K562 (cell line): ENCODE measurements at regions not wholly inside any gene's neighbourhood (a gene's known extent, or its start where the extent isn't known, plus 50 kb on each side); places are given as distances from the start of the nearest gene placed in this dataset.

Source experiments
- ATAC-seq: fragments of 200-7000 bp; cut with Tn5 transposase; 3 replicates; pipeline ENCODE4 v1.9.1; 2020; ENCODE audit warnings: moderate library complexity
- BruUV-seq: library from RNA; stranded (reverse); fragments of 400-500 nt; replicated peaks from 2 replicates; lab custom pipeline; 2021; lab: Mats Ljungman, UMichigan
- CTCF ChIA-PET: fragments of 300-600 bp; formaldehyde crosslinking; extraction: SDS; loops from one replicate; lab custom pipeline; 2021; ENCODE audit warnings: low intra/inter-chr PET ratio; lab: Yijun Ruan, JAX
- POLR2A ChIA-PET: fragments of 300-600, 350-650 bp; sonication (Branson Sonifier 250); formaldehyde crosslinking; extraction: SDS; loops from one replicate; lab custom pipeline; 2021; ENCODE audit warnings: antibody characterized with exemption, inconsistent platforms; lab: Yijun Ruan, JAX
- DNase-seq, 4 experiments: peaks; one replicate each; pipeline versions ENCODE4 v3.0.0 to v3.0.0-alpha.2; 2011 to 2018; ENCODE audit warnings: low spot score in 3 of 4, mixed read lengths in 3 of 4; ENCODE audit errors: extremely low read depth in 1 of 4
- FAIRE-seq: peaks from 2 replicates; lab custom pipeline; 2011; peaks lifted over from hg19 to GRCh38; lab: Jason Lieb, UNC
- H2AFZ ChIP-seq: 2 replicates; pipeline ENCODE4 v1.6.0; 2011; ENCODE audit warnings: low read depth, low read length, control low read depth, inconsistent platforms
- H3K27ac ChIP-seq: fragments of 200-600 bp; 3 replicates; pipeline ENCODE4 v1.8.0; 2011; ENCODE audit warnings: low read depth, mild to moderate bottlenecking, control low read depth, inconsistent platforms, low read length, moderate library complexity, mixed read lengths; ENCODE audit errors: extremely low read depth
- H3K27me3 ChIP-seq, 2 experiments: fragments of 300-600 bp in 1 of 2; 2 replicates in 1 of 2; 3 replicates in 1 of 2; pipeline versions ENCODE4 v1.6.0 to v1.8.0; 2011; ENCODE audit warnings: inconsistent platforms in 2 of 2, low read length in 2 of 2, mild to moderate bottlenecking in 1 of 2, mixed read lengths in 1 of 2, moderate library complexity in 1 of 2; ENCODE audit not compliant: control insufficient read depth in 2 of 2, insufficient read depth in 2 of 2
- H3K36me3 ChIP-seq: fragments of 300-600 bp; 3 replicates; pipeline ENCODE4 v1.8.0; 2011; ENCODE audit warnings: mild to moderate bottlenecking, low read length, inconsistent platforms; ENCODE audit not compliant: control insufficient read depth, insufficient read depth
- H3K4me1 ChIP-seq, 2 experiments: fragments of 200-600 bp in 1 of 2; replicated peaks in 1 of 2; 2 replicates in 1 of 2; 3 replicates in 1 of 2; pipeline versions ENCODE4 v1.5.1 to v1.8.0; 2011; ENCODE audit warnings: inconsistent platforms in 2 of 2, low read length in 2 of 2, mild to moderate bottlenecking in 1 of 2, mixed read lengths in 1 of 2, moderate library complexity in 1 of 2; ENCODE audit not compliant: control insufficient read depth in 2 of 2, insufficient read depth in 2 of 2
- H3K4me2 ChIP-seq: 2 replicates; pipeline ENCODE4 v1.6.1; 2011; ENCODE audit warnings: low read length, control low read depth, inconsistent platforms, mixed read lengths; ENCODE audit not compliant: insufficient read depth
- H3K4me3 ChIP-seq: fragments of 200-600 bp; sonication (generic), shearing (Covaris generic); 2 replicates; pipeline ENCODE4 v1.5.1; 2016; ENCODE audit warnings: control low read depth, inconsistent platforms
- H3K79me2 ChIP-seq: fragments of 200-600 bp; 3 replicates; pipeline ENCODE4 v1.8.0; 2011; ENCODE audit warnings: low read length, inconsistent platforms; ENCODE audit not compliant: control insufficient read depth, insufficient read depth
- H3K9ac ChIP-seq, 2 experiments: 2 replicates each; pipeline versions ENCODE4 v1.6.0 to v1.6.1; 2011; ENCODE audit warnings: low read depth in 2 of 2, low read length in 2 of 2, control low read depth in 1 of 2, inconsistent platforms in 1 of 2, mild to moderate bottlenecking in 1 of 2, mixed read lengths in 1 of 2; ENCODE audit not compliant: insufficient read depth in 1 of 2
- H3K9me1 ChIP-seq: one replicate; pipeline ENCODE4 v1.6.0; 2011; ENCODE audit warnings: inconsistent platforms, mild to moderate bottlenecking, low read length, moderate library complexity; ENCODE audit not compliant: control insufficient read depth, insufficient read depth
- H3K9me3 ChIP-seq: replicated peaks from 2 replicates; pipeline ENCODE4 v1.5.1; 2011; ENCODE audit warnings: low read depth, low read length, inconsistent platforms; ENCODE audit not compliant: control insufficient read depth, insufficient read depth
- H4K20me1 ChIP-seq: replicated peaks from 2 replicates; pipeline ENCODE4 v1.6.1; 2011; ENCODE audit warnings: low read length, inconsistent platforms, mixed read lengths; ENCODE audit not compliant: control insufficient read depth, insufficient read depth
- CUX1 ChIP-seq: fragments of 200-800 bp; sonication (Bioruptor generic); IDR thresholded peaks from 2 replicates; pipeline ENCODE4 v1.6.1; 2016; ENCODE audit warnings: missing genetic modification characterization, missing compliant biosample characterization
- E2F8 ChIP-seq: fragments of 450-650 bp; IDR thresholded peaks from 2 replicates; pipeline ENCODE4 v1.7.1; 2018; ENCODE audit warnings: mild to moderate bottlenecking, low read depth; ENCODE audit not compliant: partially characterized antibody
- MAFF ChIP-seq: IDR thresholded peaks from 2 replicates; pipeline ENCODE4 v1.6.1; 2012; ENCODE audit warnings: low read length, improper control_type of control experiment
- MYBL2 ChIP-seq, 2 experiments: fragments of 450-650 bp in 1 of 2; sonication (generic) in 1 of 2; formaldehyde crosslinking in 1 of 2; IDR thresholded peaks; 2 replicates each; pipeline versions ENCODE4 v1.6.1 to v1.8.1; 2017 to 2022; ENCODE audit warnings: borderline replicate concordance in 1 of 2, inconsistent platforms in 1 of 2, low read depth in 1 of 2, mild to moderate bottlenecking in 1 of 2, missing genetic modification reagents in 1 of 2, moderate library complexity in 1 of 2
- PHTF2 ChIP-seq: fragments of 250-450 bp; sonication (Bioruptor Pico); IDR thresholded peaks from 2 replicates; pipeline ENCODE4 v1.5.0; 2021; ENCODE audit warnings: mild to moderate bottlenecking
- SPI1 ChIP-seq: IDR thresholded peaks from 2 replicates; pipeline ENCODE4 v1.6.1; 2011; ENCODE audit warnings: low read depth, low read length, control low read depth, borderline replicate concordance
- TRIM25 ChIP-seq: fragments of 450-650 bp; IDR thresholded peaks from 2 replicates; pipeline ENCODE4 v1.7.0; 2016; ENCODE audit warnings: borderline replicate concordance
- ZNF24 ChIP-seq: fragments of 450-650 bp; IDR thresholded peaks from 2 replicates; pipeline ENCODE4 v1.6.1; 2016
- ZNF76 ChIP-seq: fragments of 250-450 bp; sonication (Bioruptor Pico); IDR thresholded peaks from 2 replicates; pipeline ENCODE4 v1.4.0; 2020; ENCODE audit warnings: mild to moderate bottlenecking, moderate library complexity, borderline replicate concordance
- WGBS: fragments of 100-300 bp; shearing (Covaris generic); methylation state at CpG from one replicate; pipeline ENCODE4 v1.1.6; 2016; ENCODE audit warnings: low coverage, mixed read lengths; ENCODE audit not compliant: insufficient coverage; ENCODE audit errors: missing lambda C conversion rate; 5-methylcytosine and 5-hydroxymethylcytosine counted together
- in situ Hi-C: fragments of 300-500 bp; cut with MboI; formaldehyde crosslinking; loops from 4 replicates; pipeline ENCODE4 v1.15.0; 2018; ENCODE audit warnings: inconsistent platforms, mixed read lengths
- intact Hi-C: fragments of 100-400 bp; cut with micrococcal nuclease; formaldehyde crosslinking; loops from 2 replicates; pipeline ENCODE4 v1.14.2; 2022

DNA sequence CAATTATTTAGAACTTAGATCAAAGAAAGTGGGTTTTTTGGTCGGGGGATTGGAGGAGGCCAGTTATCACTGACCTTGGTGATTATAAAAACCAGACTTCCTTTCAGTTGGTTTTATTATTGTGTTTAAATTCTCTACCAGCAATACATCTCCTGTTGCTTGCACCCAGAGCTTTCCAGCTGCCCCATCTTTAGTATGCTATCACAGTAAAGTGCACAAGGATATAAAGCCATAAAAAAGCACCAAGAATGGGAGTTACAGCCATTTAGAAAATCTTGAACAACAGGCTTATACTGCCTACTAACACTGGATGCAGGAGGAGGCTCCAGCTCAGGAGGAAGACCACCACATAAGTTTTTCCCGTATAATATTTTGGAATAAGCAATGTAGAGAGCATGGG lies 148.7 kb upstream of the OSR1 start (continued):
- TF ChIP-seq CUX1 (no peak), ZNF24 (no peak)
- TF ChIP-seq, all 486 proteins: peak for 0

- no peak overlapping the region for H3K4me2 ChIP-seq
- ChIA-PET POLR2A (no interaction called here), CTCF (no interaction called here)
- no peaks in the 10 kb centered on the region for H3K9me3 ChIP-seq
- no peaks in the 10 kb centered on the region for H3K4me1 ChIP-seq
- intact Hi-C loops (no loop called here), in situ Hi-C loops (no loop called here)
- no peak for DNase-seq
- H3K9me1 ChIP-seq = no peaks in the 10 kb centered on the region
- no peak overlapping the region for H3K9ac ChIP-seq
- H3K4me3 ChIP-seq = no peak overlapping the region
- 2% methylated on average over 5 of the region's 5 CpGs for WGBS
- H3K27me3 ChIP-seq = no peaks in the 10 kb centered on the region
- FAIRE-seq = no peak
- no peaks in the 10 kb centered on the region for H3K36me3 ChIP-seq
- BruUV-seq = no TSS peak
- H4K20me1 ChIP-seq = no peaks in the 10 kb centered on the region
- no peak overlapping the region for H3K27ac ChIP-seq
- no peaks in the 10 kb centered on the region for H3K79me2 ChIP-seq
- H2AFZ ChIP-seq = no peak overlapping the region
- no peak for ATAC-seq
- no peak for TF ChIP-seq E2F8
- TF ChIP-seq ZNF76 (CRISPR knock-in tag) = no peak
- no peak for TF ChIP-seq SPI1
- no peak for TF ChIP-seq MYBL2 (IDR thresholded peaks at IDR 0.05; ENCODE audit: low read depth)
- TF ChIP-seq MYBL2 (CRISPR knock-in tag; IDR thresholded peaks at IDR 0.05; ENCODE audit: borderline replicate concordance) = no peak
- TF ChIP-seq TRIM25 = no peak
- no peak for TF ChIP-seq PHTF2 (CRISPR knock-in tag)
- TF ChIP-seq MAFF = no peak
These were observed 147.0 kb upstream of the OSR1 start for GRCh38 chr2:19505199-19506136.
